ENCODE measurements at regions not wholly inside any gene's neighbourhood (a gene's known extent, or its start where the extent isn't known, plus 50 kb on each side); places are given as distances from the start of the nearest gene placed in this dataset.

- H3K9me2 ChIP-seq (replicated peaks; ENCODE audit: low read depth, low read length), result no peaks in the 10 kb centered on the region
- H3K4me1 ChIP-seq (ENCODE audit: insufficient read depth, low read length, poor library complexity, severe bottlenecking), result no peaks in the 10 kb centered on the region
Observed at GRCh38 chr2:103208916-103209315, 447.1 kb downstream of the TMEM182 start.

DNA sequence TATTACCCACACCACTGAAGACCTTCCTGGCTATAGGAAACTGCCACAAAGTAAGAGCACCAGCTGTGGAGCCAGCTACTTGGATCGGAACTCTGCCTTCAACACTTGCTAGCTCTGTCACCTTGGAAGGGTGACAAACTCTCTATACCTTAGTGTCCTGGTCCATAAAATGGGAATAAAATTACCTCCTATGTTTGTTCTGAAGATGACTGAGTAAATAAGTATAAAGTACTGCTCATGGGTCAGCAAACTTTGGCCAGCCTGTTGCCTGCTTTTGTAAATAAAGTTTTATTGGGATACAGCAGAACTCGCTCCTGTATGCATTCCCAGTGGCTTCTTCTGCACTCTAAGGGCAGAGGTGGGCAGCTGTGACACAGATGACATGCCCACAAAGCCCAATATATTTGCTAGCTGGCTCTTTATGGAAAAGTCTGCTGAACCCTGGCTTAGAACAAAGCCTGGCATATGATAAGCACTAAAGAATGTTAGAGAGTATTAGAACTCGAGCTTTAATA lies 451.3 kb downstream of the TMEM182 start:
- no peak for TF ChIP-seq EZH2phosphoT487 (IDR thresholded peaks at IDR 0.05; ENCODE audit: borderline replicate concordance)
- TF ChIP-seq, protein P1, sequence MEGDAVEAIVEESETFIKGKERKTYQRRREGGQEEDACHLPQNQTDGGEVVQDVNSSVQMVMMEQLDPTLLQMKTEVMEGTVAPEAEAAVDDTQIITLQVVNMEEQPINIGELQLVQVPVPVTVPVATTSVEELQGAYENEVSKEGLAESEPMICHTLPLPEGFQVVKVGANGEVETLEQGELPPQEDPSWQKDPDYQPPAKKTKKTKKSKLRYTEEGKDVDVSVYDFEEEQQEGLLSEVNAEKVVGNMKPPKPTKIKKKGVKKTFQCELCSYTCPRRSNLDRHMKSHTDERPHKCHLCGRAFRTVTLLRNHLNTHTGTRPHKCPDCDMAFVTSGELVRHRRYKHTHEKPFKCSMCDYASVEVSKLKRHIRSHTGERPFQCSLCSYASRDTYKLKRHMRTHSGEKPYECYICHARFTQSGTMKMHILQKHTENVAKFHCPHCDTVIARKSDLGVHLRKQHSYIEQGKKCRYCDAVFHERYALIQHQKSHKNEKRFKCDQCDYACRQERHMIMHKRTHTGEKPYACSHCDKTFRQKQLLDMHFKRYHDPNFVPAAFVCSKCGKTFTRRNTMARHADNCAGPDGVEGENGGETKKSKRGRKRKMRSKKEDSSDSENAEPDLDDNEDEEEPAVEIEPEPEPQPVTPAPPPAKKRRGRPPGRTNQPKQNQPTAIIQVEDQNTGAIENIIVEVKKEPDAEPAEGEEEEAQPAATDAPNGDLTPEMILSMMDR (conservative IDR thresholded peaks at IDR 0.05; ENCODE audit: low read length), result no peak
- no peaks in the 10 kb centered on the region for H3K36me3 ChIP-seq (ENCODE audit: insufficient read depth, low read length)
- H3K9ac ChIP-seq (ENCODE audit: low read depth, low read length, poor library complexity, severe bottlenecking), result no peak overlapping the region
- H3K4me1 ChIP-seq (ENCODE audit: insufficient read depth, low read length, poor library complexity, severe bottlenecking), result no peaks in the 10 kb centered on the region
- H3K27me3 ChIP-seq (ENCODE audit: insufficient read depth, low read length, poor library complexity, severe bottlenecking), result no peaks in the 10 kb centered on the region
- no peak overlapping the region for H3K4me2 ChIP-seq (ENCODE audit: low read depth, low read length, poor library complexity, severe bottlenecking)
- H2AFZ ChIP-seq (ENCODE audit: low read length), result no peak overlapping the region
- no peaks in the 10 kb centered on the region for H3K9me3 ChIP-seq (ENCODE audit: insufficient read depth, low read depth, low read length)
- no peaks in the 10 kb centered on the region for H3F3A ChIP-seq (ENCODE audit: low read depth)
- no peaks in the 10 kb centered on the region for H3K9me2 ChIP-seq (replicated peaks; ENCODE audit: low read depth, low read length)
- no peaks in the 10 kb centered on the region for H3K79me2 ChIP-seq (ENCODE audit: insufficient read depth, low read length)
- no peak overlapping the region for H3K4me3 ChIP-seq (ENCODE audit: low read length, poor library complexity, severe bottlenecking)
- no peaks in the 10 kb centered on the region for H4K20me1 ChIP-seq (ENCODE audit: insufficient read depth, low read length, poor library complexity, severe bottlenecking)

More at GRCh38 chr2:103208916-103209315, 447.1 kb downstream of the TMEM182 start:
- Histone ChIP-seq H2AFZ (ENCODE audit: low read length) (no peak overlapping the region), H3K4me2 (ENCODE audit: low read depth, low read length, poor library complexity, severe bottlenecking) (no peak overlapping the region), H3K36me3 (ENCODE audit: insufficient read depth, low read length) (no peaks in the 10 kb centered on the region), H3K79me2 (ENCODE audit: insufficient read depth, low read length) (no peaks in the 10 kb centered on the region), H4K20me1 (ENCODE audit: insufficient read depth, low read length, poor library complexity, severe bottlenecking) (no peaks in the 10 kb centered on the region), H3F3A (ENCODE audit: low read depth) (no peaks in the 10 kb centered on the region), H3K4me3 (ENCODE audit: low read length, poor library complexity, severe bottlenecking) (no peak overlapping the region), H3K27me3 (ENCODE audit: insufficient read depth, low read length, poor library complexity, severe bottlenecking) (no peaks in the 10 kb centered on the region), H3K9ac (ENCODE audit: low read depth, low read length, poor library complexity, severe bottlenecking) (no peak overlapping the region), H3K9me3 (ENCODE audit: insufficient read depth, low read depth, low read length) (no peaks in the 10 kb centered on the region)
- TF ChIP-seq, protein P1 (conservative IDR thresholded peaks at IDR 0.05; ENCODE audit: low read length), result no peak
- no peak for TF ChIP-seq EZH2phosphoT487 (IDR thresholded peaks at IDR 0.05; ENCODE audit: borderline replicate concordance)

DNA sequence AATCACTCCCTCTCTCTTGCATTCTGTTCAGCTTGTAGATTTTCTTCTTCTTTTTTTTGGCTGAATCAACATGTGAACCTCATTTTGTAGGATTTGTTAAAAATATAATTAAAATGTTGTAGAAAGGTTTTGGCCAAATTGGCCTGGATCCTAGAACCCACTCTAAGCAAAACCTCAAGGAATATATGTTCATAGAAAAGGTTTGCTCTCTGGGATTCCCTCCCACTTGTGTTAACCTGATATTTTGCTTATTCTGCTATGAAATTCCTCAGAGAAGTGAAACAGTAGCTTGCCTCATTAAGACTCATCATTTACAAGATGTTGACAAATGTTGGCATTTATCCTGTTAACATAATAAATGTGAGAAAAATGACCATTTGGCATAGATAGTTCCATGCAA lies 456.7 kb downstream of the TMEM182 start:
- Histone ChIP-seq H3K9me3 (ENCODE audit: insufficient read depth, low read depth, low read length) (no peaks in the 10 kb centered on the region), H4K20me1 (ENCODE audit: insufficient read depth, low read length, poor library complexity, severe bottlenecking) (no peaks in the 10 kb centered on the region)

More for the DNA sequence above, 456.7 kb downstream of the TMEM182 start:
- TF ChIP-seq, protein P1 (conservative IDR thresholded peaks at IDR 0.05; ENCODE audit: low read length), result no peak
- TF ChIP-seq EZH2phosphoT487 (IDR thresholded peaks at IDR 0.05; ENCODE audit: borderline replicate concordance), result no peak
- H3K79me2 ChIP-seq (ENCODE audit: insufficient read depth, low read length), result no peaks in the 10 kb centered on the region
- H3K4me2 ChIP-seq (ENCODE audit: low read depth, low read length, poor library complexity, severe bottlenecking), result no peak overlapping the region
- no peaks in the 10 kb centered on the region for H3K27me3 ChIP-seq (ENCODE audit: insufficient read depth, low read length, poor library complexity, severe bottlenecking)
- no peaks in the 10 kb centered on the region for H3K4me1 ChIP-seq (ENCODE audit: insufficient read depth, low read length, poor library complexity, severe bottlenecking)
- H3K4me3 ChIP-seq (ENCODE audit: low read length, poor library complexity, severe bottlenecking), result no peak overlapping the region
- H3F3A ChIP-seq (ENCODE audit: low read depth), result no peaks in the 10 kb centered on the region
- H3K9me2 ChIP-seq (replicated peaks; ENCODE audit: low read depth, low read length), result no peaks in the 10 kb centered on the region
- H3K9ac ChIP-seq (ENCODE audit: low read depth, low read length, poor library complexity, severe bottlenecking), result no peak overlapping the region
- H2AFZ ChIP-seq (ENCODE audit: low read length), result no peak overlapping the region
- no peaks in the 10 kb centered on the region for H3K36me3 ChIP-seq (ENCODE audit: insufficient read depth, low read length)
